HEK293 (cell line): ENCODE measurements at regions not wholly inside any gene's neighbourhood (a gene's known extent, or its start where the extent isn't known, plus 50 kb on each side); places are given as distances from the start of the nearest gene placed in this dataset.

Source experiments
- CTCF ChIA-PET: fragments of 350-600 bp; formaldehyde crosslinking; extraction: SDS; loops from one replicate; lab custom pipeline; 2021; ENCODE audit warnings: antibody characterized with exemption; lab: Yijun Ruan, JAX
- POLR2A ChIA-PET: fragments of 300-600 bp; formaldehyde crosslinking; extraction: SDS; loops from one replicate; lab custom pipeline; 2020; ENCODE audit warnings: antibody characterized with exemption, inconsistent platforms; lab: Yijun Ruan, JAX
- H3K27ac ChIP-seq: fragments of 200-500 bp; sonication (Bioruptor generic); 2 replicates; pipeline ENCODE4 v1.5.1; 2014; ENCODE audit warnings: low read depth, low read length, control low read depth, inconsistent platforms; ENCODE audit errors: extremely low read depth
- H3K36me3 ChIP-seq, 2 experiments: fragments of 200-500 bp in 1 of 2; sonication (Bioruptor generic) in 1 of 2; 1 replicate in 1 of 2; 2 replicates in 1 of 2; pipeline ENCODE4 v1.5.1; 2014 to 2017; ENCODE audit warnings: inconsistent platforms in 2 of 2, low read length in 2 of 2; ENCODE audit not compliant: control insufficient read depth in 2 of 2, insufficient read depth in 1 of 2
- H3K4me1 ChIP-seq: fragments of 200-500 bp; sonication (Bioruptor generic); 2 replicates; pipeline ENCODE4 v1.5.1; 2014; ENCODE audit warnings: mild to moderate bottlenecking, low read length, inconsistent platforms; ENCODE audit not compliant: control insufficient read depth, insufficient read depth
- H3K4me3 ChIP-seq: 2 replicates; pipeline ENCODE4 v1.5.1; 2011; ENCODE audit warnings: low read depth, mild to moderate bottlenecking, control low read depth, low read length, moderate library complexity
- H3K9me3 ChIP-seq: fragments of 200-500 bp; sonication (Bioruptor generic); 2 replicates; pipeline ENCODE4 v1.5.1; 2014; ENCODE audit warnings: low read depth, low read length, inconsistent platforms; ENCODE audit not compliant: control insufficient read depth, insufficient read depth
- ATF2 ChIP-seq: fragments of 450-650 bp; formaldehyde crosslinking; IDR thresholded peaks from 2 replicates; pipeline ENCODE4 v1.5.1; 2016; ENCODE audit warnings: missing biosample characterization, missing genetic modification characterization, low read depth
- CTCF ChIP-seq: fragments of 450-650 bp; formaldehyde crosslinking; IDR thresholded peaks from 2 replicates; pipeline ENCODE4 v1.5.1; 2016; ENCODE audit warnings: missing biosample characterization, missing genetic modification characterization
- GLI4 ChIP-seq: fragments of 450-650 bp; formaldehyde crosslinking; IDR thresholded peaks from 2 replicates; pipeline ENCODE4 v1.5.1; 2016; ENCODE audit warnings: missing biosample characterization, missing genetic modification characterization
- ZBTB1 ChIP-seq: fragments of 450-650 bp; formaldehyde crosslinking; IDR thresholded peaks from 2 replicates; pipeline ENCODE4 v1.5.1; 2016; ENCODE audit warnings: missing biosample characterization, missing genetic modification characterization
- ZBTB10 ChIP-seq: fragments of 450-650 bp; formaldehyde crosslinking; IDR thresholded peaks from 2 replicates; pipeline ENCODE4 v1.5.1; 2016; ENCODE audit warnings: missing biosample characterization, missing genetic modification characterization
- ZBTB44 ChIP-seq: fragments of 450-650 bp; IDR thresholded peaks from 2 replicates; pipeline ENCODE4 v1.5.1; 2018; ENCODE audit warnings: missing biosample characterization, mild to moderate bottlenecking, missing genetic modification characterization
- ZNF138 ChIP-seq: fragments of 450-650 bp; formaldehyde crosslinking; IDR thresholded peaks from 2 replicates; pipeline ENCODE4 v1.5.1; 2016; ENCODE audit warnings: missing biosample characterization, missing genetic modification characterization, borderline replicate concordance
- ZNF214 ChIP-seq: fragments of 450-650 bp; formaldehyde crosslinking; IDR thresholded peaks from 2 replicates; pipeline ENCODE4 v1.5.1; 2017; ENCODE audit warnings: missing biosample characterization, mild to moderate bottlenecking, missing genetic modification characterization, borderline replicate concordance
- ZNF292 ChIP-seq: fragments of 450-650 bp; formaldehyde crosslinking; IDR thresholded peaks from 2 replicates; pipeline ENCODE4 v1.5.1; 2016; ENCODE audit warnings: low read depth, missing biosample characterization, missing genetic modification characterization, borderline replicate concordance
- ZNF37A ChIP-seq: fragments of 450-650 bp; IDR thresholded peaks from 2 replicates; pipeline ENCODE4 v1.5.1; 2018; ENCODE audit warnings: missing biosample characterization, missing genetic modification characterization
- ZNF426 ChIP-seq: fragments of 450-650 bp; formaldehyde crosslinking; IDR thresholded peaks from 2 replicates; pipeline ENCODE4 v1.5.1; 2017; ENCODE audit warnings: missing biosample characterization, missing genetic modification characterization, mild to moderate bottlenecking, inconsistent platforms, moderate library complexity
- ZNF623 ChIP-seq: fragments of 450-650 bp; formaldehyde crosslinking; IDR thresholded peaks from 2 replicates; pipeline ENCODE4 v1.5.1; 2016; ENCODE audit warnings: missing biosample characterization, missing genetic modification characterization

- no peak overlapping the region for H3K4me3 ChIP-seq
Observed at GRCh38 chr15:70321172-70321819, 223.6 kb upstream of the TLE3 start.

More at GRCh38 chr15:70321172-70321819, 223.6 kb upstream of the TLE3 start:
- H3K4me1 ChIP-seq, result peaks cover 18% of the 10 kb centered on the region
- no peaks in the 10 kb centered on the region for H3K9me3 ChIP-seq
- POLR2A ChIA-PET, result no interaction called here
- CTCF ChIA-PET, result interaction anchor here (0.6 to 1.2 kb wide), 3 partner anchors 28 to 145 kb away, joined by 3 read pairs; no protein-coding TSS in a partner anchor
- no peak overlapping the region for H3K27ac ChIP-seq
- no peaks in the 10 kb centered on the region for H3K36me3 ChIP-seq
- TF ChIP-seq ZNF37A (tag by site-specific recombination) (no peak), ZNF426 (no peak), ZBTB1 (tag by site-specific recombination) (no peak), ZBTB10 (tag by site-specific recombination) (no peak), GLI4 (tag by site-specific recombination) (no peak), ZNF623 (no peak), ZNF214 (tag by site-specific recombination) (no peak), CTCF (tag by site-specific recombination) (no peak), ZNF138 (tag by site-specific recombination) (no peak), ZBTB44 (tag by site-specific recombination) (no peak), ZNF292 (tag by site-specific recombination) (no peak), ATF2 (tag by site-specific recombination) (no peak)
